GM21381 (cell line): ENCODE measurements at regions not wholly inside any gene's neighbourhood (a gene's known extent, or its start where the extent isn't known, plus 50 kb on each side); places are given as distances from the start of the nearest gene placed in this dataset.
A peak's percentile ranks its signal among the peaks of the same experiment; 100 is the strongest.
"Not testable (repeated sequence)": the region's sequence is repeated elsewhere in the genome, so short reads cannot be mapped to it uniquely, and the experiment has no call there.

Source experiments
- ATAC-seq: cut with Tn5 transposase; IDR thresholded peaks from one replicate; pipeline ENCODE4 v1.9.1; 2021; ENCODE audit warnings: mild to moderate bottlenecking, moderate library complexity; ENCODE audit not compliant: unreplicated experiment

DNA sequence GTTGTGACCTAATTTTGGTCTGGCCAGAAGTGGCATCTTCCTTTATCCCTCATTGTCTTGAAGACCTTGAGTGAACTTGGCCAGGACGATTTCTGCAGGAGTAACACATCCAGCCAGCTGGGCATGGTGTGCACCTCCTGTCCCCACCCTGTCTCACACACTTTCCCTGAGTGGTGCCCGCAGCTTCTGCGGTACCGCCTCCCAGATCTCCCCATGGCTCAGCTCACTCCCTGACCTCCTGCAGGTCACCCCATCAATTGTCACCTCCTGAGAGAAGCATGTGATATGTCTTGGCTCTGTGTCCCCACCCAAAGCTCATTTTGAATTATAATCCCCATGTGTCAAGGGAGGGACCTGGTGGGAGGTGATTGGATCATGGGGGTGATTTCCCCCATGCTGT lies 50.2 kb upstream of the TP53I11 start:
- ATAC-seq: no peak

- ATAC-seq: no peak
Measured at GRCh38 chr11:45001466-45002165, 50.9 kb upstream of the TP53I11 start.

GRCh38 chr11:45005106-45005505 lies 54.4 kb upstream of the TP53I11 start:
- ATAC-seq: no peak

GRCh38 chr11:45007011-45007410 lies 56.3 kb upstream of the TP53I11 start:
- no peak for ATAC-seq

- ATAC-seq: not testable (repeated sequence)
Measured at GRCh38 chr11:45015983-45016382, 65.3 kb upstream of the TP53I11 start.

- ATAC-seq: not testable (repeated sequence)
Measured at GRCh38 chr11:45016446-45016845, 65.8 kb upstream of the TP53I11 start.

DNA sequence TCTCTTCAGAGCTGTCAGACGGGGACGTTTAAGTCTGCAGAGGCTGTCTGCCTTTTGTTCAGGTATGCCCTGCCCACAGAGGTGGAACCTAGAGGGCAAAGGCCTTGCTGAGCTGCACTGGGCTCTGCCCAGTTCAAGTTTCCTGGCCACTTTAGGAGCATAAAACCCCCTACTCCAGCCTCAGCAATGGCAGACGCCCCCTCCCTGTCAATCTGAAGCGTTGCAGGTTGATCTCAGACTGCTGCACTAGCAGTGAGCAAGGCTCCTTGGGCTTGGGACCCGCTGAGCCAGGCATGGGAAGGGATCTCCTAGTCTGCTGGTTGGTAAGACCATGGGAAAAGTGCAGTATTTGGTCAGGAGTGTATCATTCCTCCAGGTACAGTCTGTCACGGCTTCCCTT lies 66.6 kb upstream of the TP53I11 start:
- ATAC-seq: no peak

- no peak for ATAC-seq
Measured at GRCh38 chr11:45021001-45021400, 70.3 kb upstream of the TP53I11 start.

GRCh38 chr11:45021692-45022141 lies 71.0 kb upstream of the TP53I11 start:
- no peak for ATAC-seq

- no peak for ATAC-seq
Measured at GRCh38 chr11:45022294-45023064, 71.8 kb upstream of the TP53I11 start.

GRCh38 chr11:45023065-45023365 lies 72.3 kb upstream of the TP53I11 start:
- no peak for ATAC-seq

GRCh38 chr11:45024316-45024715 lies 73.6 kb upstream of the TP53I11 start:
- ATAC-seq: no peak

GRCh38 chr11:45024846-45025588 lies 74.3 kb upstream of the TP53I11 start:
- no peak for ATAC-seq

DNA sequence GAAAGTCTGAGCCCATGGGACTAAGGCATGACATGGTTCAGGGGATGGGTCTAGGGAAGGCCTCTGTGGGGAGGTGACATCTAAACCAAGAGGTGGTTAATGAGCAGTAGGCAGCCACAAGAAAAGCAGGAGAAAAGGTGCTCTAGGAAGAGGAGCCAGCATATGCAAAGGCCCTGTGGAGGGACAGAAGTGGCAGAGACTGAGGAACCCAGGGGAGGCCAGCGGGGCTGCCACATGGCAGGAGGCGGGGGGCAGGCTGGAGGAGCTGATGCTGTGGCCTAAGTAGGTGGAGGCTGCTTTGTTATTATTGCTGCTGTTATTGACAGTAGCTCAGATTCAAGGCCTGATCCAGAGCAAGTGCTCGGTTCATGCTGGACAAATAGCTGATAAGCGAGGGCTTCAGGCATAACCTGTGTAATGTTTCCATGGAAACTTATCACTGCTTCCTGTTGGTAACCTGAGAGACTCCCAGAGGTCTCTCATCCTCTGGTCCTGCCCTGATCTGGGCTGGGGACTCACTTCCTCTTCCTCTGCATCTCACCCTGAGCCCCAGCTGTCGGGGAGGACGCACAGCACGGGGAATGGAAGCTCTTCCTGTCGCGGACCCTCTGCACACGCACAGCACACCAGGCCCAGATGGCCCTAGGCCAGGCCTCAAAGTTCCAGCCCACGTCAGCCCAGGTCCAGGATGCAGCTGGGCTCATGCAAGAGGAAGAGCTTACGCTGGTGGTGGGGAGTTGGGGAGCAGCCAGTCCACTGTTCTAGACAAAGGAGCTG lies 75.2 kb upstream of the TP53I11 start:
- no peak for ATAC-seq

DNA sequence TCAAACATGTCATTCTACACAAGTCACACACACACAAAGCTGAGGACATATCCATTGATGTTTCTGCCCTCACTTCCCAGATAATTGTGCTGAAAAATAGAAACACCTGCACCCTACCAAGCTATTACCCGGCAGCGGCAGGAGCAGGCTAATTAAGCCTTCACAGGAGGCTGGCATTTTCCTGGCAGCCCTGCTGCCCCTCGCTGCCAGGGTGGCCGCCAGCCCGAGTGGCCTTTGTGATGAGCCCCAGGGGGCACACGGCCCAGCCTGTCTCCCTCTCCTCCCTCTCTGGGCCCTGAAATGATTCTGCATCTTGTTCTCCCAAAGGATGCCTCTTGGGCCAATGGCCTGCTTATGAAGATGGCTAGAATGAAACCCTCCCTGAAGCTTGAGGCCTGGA lies 76.2 kb upstream of the TP53I11 start:
- ATAC-seq: no peak

- ATAC-seq: no peak
Measured at GRCh38 chr11:45027312-45027711, 76.6 kb upstream of the TP53I11 start.

DNA sequence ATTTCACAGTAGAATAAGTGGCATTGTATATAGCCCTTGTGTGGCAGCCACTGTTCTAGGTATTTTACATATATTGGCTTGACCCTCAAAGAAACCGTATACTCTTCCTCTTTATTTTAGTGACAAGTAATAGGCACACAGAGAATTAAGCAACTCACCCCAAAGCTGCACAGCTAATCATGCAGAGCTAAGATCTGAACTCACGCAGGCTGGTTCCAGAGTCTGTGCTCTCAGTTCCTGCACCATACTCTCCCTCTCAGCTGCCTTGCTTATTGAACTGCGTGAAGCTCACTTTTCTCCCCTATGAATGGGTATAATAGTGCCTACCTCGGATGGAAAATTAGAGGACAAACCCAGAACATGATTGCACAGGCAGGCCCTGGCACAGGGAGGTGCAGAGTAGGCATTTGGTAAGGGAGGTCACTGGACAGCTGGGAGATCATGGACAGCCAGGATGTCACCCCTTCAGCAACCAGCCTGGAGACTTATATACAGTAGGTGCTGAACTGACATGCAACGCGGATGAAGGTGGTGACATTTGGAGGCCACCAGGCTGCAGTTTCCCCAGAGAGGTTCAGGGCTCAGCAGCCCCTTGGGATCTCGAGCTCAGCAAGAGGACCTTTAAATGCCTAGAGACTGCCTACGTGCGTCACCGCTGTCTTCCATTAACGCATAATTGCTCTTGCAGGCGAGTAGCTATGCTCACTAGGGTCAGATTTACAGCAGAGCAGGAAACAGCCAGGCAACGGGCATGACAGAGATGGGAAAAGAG lies 78.4 kb upstream of the TP53I11 start:
- ATAC-seq: no peak

- no peak for ATAC-seq
Measured at GRCh38 chr11:45030778-45031177, 80.1 kb upstream of the TP53I11 start.

GRCh38 chr11:45031912-45032519 lies 81.3 kb upstream of the TP53I11 start:
- ATAC-seq: peak; percentile 92

DNA sequence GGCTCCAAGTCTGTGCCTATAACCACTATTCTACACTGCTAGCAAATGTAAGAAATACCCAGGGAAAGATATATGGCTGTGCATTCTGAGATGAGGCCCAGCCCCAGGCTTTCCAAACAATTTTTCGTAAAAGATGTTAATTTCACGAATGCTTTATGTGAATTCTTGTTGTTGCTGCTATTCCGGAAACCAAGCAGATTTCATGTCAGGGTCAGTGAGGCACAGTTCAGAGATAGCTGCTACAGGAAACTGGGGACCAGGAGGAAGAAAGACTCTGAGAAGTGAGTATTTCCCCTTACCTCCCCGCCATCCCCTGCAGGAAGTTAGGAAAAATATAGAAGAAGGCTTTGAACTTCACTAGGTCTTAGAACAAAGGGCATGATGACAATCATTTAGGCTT lies 84.7 kb upstream of the TP53I11 start:
- no peak for ATAC-seq
